Stimulated activated CD8-positive, alpha-beta memory T cell treated with anti-CD3 and anti-CD28 coated beads, Interleukin-7, amount 100 ng/mL, for 48 hours (primary cell): ENCODE measurements at regions not wholly inside any gene's neighbourhood (a gene's known extent, or its start where the extent isn't known, plus 50 kb on each side); places are given as distances from the start of the nearest gene placed in this dataset.

Source experiments
- DNase-seq, 2 donors: peaks; one replicate each; pipeline ENCODE4 v3.0.0-alpha.2; 2020; ENCODE audit warnings: low read depth in 1 of 2; ENCODE audit errors: extremely low read depth in 1 of 2

DNA sequence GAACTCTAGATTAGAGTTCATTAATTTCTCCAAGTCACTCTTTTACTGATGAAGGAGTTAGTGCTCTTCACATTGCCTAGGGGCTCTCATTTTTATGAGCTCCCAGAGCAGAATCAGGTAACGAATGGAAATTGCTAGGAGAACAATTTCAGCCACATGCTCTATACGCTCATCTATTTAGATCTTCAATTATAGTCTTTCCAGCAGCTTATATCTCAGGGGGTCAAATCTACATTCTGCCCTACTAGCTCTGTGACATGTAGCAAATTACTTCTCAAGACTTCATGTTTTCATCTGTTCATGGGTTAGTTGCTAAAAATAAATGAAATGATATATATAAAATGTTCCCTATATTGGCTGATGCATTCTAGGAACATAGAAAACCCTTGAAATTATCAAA lies 183.6 kb downstream of the PLPP3 start:
- no peak for DNase-seq

DNA sequence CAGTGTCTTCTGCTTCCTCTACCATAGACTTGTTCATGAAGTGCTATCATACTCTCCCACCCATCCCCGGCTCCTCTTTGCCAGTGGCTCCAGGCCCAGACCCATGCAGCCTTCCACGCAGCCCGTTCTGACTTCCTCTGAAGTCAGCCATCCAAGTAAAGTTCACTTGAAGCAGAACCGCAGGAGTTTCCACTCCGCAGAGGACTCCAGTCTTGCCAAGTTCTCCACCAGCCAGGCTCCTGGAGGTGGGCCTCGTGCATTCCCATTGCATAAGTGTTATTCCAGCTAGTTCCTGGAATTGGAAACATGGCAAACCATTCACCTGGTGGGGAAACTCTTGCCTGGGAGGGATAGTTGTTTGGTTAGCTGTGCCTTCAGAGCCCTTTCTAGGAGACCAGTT lies 185.1 kb downstream of the PLPP3 start:
- DNase-seq, result no peak

DNA sequence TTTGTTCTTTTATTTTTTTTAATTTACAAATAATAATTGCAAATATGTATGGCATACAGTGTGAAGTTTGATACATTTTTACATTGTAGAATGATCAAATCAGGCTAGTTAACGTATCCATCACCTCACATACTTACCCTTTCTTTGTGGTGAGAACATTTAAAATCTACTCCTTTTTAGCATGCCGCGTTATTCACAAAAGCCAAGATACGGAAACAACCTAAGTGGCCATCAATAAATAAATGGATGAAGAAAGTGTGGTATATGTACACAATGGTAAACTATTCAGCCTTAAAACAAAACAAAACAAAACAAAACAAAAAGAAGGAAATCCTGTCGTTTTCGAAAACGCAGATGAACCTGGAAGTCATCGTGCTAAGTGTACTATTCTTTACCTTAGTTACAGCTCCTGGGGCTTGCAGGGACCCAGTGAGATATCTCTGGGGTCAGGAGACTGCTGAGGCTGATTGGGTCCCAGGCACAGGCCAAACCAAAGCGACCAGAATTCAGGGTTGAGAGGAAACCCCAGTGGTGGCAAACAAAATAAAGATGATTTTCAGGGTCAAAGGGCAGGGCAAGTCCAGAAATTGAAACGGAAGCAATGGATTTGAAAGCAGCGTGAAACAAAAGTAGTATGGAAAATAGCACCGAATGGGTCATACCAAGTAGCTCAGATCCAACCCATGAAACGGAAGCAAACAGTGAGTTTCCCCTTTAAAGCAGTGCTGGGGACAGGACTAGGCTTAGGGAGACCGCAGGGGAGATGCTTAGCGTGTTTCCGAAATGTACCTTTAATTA lies 188.2 kb downstream of the PLPP3 start:
- no peak for DNase-seq

DNA sequence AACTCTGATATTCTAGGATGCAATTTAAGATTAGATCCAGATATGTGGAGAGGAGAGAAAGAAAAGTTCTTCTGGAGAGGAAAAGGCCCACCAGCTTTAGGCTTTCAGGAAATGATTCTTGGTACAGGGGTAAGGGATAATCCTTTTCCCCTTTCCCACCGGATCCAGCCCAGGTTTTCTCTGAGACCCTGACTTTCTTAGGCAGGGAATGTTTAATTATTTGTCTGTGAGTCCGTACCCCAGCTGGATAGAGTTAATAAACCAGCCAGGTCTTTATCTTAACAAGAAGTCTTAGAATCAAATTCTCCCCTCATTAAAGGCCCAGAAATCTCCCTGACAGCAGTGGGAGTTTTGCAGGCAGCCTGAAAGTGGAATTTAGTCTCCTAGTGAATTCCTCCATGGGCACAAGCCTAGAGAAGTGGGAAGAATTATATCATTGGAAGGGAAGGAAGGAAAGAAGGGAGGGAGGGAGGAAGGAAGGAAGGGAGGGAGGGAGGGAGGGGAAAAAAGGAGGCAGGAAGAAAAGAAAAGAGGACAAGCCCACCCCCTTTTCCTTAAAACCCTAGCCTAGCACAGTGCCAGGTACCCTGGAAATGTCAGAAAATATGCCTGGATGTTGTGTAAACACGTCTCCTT lies 189.0 kb downstream of the PLPP3 start:
- no peak for DNase-seq

DNA sequence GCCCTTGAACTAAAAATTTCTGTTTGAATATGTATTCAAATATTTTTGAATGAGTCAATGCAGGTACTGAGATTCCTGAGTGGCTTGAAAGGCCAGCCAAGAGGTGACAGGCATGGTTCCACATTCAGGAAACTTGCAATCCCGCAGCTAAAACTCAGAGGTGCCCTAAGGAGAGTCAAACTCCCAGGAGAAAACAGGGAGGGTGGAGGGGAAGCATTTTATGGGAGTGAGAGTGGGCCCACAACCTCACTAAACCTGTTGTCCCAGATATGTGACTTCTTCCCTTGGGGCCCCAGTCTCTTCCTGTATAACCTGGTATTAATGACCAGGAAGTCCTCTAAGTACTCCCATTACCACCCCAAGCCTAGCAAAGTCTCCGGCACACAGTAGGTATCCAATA lies 189.6 kb downstream of the PLPP3 start:
- no peak for DNase-seq

DNA sequence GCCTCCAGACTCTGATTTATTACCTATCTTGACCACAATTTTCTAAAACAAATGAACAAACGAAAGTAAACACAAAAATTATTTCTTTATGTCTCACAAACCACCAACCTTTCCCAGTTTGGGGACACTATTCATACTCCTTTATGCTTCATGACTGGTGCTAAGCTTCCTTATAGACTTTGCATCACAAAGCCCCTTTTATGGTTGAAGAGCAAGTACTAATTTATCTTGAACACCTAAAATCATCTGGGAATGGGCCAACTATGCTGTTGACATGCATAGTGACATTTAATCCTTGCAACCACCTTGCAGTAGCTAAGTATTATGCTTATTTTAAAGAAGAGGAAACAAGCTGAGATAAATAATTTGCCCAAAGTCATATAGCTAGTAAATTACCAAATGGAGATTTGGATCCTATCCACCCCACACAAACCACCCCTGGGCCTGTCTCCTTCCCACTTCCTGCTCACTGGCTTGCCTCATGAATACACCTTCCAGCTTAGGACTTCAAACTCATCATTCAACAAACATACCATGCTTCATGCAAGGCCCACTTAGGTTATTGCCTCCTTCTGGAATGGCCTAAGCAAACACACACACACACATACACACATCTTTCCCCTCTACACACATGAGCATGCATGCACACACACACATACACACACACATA lies 192.2 kb downstream of the PLPP3 start:
- DNase-seq, result no peak

DNA sequence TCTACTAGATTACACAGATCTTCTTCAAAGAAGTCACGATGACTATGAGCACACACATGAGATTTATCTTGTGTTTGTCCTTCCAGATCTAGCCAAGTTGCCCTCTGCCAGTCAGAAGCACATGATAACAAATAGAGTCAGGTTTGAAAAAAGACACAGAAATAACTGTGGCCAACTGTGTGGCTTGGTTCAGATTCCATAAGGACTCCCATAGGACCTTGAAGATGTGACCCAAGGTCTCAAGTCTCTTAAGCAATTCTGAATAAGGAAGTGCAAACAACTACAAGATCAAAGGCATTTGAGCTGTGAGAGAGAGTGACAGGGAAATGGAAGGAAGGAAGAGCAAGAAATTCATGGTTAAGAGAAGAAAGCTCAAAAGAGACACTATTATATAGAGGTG lies 194.0 kb downstream of the PLPP3 start:
- DNase-seq, result no peak

DNA sequence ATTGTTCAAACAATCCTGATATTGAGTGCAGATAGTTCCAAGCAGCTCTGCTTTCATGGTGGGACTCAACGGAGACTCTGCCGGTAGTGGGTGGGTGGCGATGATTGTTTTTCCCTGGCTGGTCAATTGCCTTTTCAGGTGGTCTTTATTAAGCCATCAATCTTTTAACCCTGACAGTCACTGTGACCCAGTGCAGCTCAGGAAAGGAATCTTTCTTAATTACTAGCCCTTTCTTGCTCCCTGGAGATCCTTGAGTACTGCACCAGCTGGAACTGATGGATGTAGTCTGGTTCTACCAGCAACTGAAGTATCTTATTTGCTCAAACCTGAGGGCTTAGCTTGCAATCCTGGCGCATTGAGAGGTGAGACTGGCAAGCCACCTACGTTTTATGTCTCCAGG lies 196.4 kb downstream of the PLPP3 start:
- no peak for DNase-seq

DNA sequence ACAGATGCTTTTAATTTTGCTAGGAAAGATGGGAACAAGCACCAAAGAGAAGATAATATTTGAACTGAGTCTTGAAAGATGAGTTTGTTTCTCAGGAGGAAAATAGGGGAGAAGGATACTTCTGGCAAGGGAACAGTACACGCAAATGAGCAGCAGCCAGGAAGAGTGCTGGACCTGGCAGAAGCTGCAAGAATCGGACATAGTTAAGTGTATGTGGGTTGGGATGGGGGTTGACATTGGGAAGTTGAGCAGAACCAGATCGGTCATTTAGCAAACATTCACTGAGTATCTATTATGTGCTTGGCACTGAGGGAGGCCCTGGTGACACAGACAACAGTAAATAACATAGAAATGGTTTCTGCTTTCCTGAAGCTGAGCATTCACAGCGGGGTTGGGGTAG lies 198.8 kb downstream of the PLPP3 start:
- DNase-seq, result no peak

DNA sequence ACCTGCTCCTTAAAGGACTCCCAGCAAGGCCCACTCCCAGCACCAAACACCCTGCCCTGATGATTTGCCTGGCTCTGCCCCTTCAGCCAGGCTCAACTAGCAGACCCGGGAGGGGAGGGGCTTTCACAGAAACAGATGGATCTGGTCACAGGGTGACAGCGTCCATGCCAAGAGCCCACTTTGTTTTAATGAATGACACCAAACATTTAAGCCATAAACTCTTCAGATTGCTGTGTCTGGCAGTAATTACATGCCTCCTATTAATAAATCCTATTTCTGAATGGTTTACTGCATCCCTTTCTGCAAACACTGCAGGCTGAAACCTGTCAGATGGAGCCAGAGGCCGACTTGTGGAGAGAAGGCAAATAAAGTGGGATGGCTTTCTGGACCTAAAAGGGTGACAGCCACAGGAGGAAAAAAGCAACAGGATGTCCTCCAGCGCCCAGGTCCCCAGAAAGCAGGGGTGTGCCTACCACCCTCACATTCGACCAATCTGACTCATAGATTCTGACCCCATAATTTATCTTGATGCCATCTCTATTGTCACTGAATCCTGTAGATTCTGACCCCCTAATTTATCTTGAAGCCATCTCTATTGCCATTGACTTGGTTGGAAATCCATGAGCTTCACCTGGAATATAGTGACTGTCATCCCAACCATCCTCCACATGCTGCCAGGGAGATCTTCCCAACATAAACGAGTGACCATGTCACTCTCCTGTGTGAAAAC lies 200.9 kb downstream of the PLPP3 start:
- no peak for DNase-seq

DNA sequence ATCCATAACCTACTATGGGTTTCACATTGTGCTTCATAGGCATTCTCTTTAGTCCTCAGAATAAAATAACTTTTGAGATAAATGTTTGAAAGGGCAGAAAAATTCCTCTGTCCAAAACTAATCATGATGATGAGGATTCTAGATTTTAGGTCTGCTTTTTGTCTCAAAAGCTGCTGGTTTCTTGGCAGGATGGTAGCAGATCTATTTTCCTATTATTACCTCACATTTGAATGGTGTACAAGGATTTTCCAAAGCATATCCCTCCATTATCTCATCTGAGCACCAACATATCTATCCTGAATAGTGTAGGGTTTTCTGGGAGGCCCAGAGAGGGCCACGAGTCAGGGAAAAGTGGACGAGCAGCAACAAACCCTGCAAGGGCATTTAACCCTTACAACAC lies 201.9 kb downstream of the PLPP3 start:
- no peak for DNase-seq

DNA sequence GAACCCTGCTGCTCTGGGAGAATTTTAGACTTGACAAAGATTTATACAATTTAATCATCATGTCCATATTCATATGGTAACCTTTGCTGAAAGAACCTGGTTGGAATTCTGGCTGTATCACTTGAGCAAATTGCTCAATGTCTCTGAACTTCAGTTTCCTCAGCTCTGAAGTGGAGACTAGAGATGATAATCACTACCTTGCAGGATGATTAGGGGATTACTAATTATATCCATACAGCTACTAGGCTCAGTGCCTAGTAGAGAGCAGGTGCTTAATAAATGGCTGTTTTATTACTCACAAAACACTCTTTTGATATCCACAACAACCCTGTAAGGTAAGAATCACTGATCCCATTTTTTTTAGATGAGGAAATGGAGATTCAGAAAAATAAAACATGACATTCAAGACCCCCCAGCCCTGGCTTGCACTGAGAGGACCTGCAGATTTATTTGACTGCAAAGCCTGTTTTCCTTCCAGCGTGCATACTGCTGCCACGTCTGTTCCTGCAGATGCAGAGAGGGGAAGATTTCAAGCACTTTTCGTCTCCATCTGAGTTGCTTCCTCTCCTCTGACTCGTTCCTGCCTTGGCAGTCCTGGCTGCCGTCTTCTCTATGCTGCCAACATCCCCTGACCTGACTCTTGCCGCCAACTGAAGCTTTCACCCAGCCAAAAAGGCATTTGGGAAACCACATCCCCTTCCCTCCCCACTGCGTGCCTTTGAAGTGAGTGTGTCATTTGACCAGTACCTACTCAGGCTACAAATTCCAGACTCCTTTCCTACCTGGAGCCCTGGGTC lies 203.0 kb downstream of the PLPP3 start:
- no peak for DNase-seq

DNA sequence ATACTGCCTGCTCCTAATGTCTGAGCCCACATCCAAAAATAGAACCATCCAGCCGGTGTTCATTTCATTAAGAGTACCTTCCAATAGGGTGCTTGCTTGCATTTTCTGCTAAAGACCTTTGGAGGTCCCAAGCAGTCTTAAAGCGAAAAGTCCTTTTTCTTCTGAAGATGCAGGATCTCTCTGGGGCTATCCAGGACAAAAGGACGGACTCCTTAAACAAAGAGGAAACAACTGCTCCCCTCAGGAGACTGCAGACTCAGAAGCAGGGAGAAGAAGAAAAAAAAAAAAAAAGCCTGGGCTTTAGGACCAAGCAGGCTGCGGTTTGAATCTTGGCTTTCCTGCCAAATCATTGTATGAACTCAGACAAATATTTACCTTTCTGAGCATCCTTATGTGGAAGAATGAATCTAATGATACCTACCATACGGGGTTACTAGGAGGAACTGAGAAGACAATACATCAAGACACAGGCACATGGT lies 204.0 kb downstream of the PLPP3 start:
- DNase-seq, result no peak

DNA sequence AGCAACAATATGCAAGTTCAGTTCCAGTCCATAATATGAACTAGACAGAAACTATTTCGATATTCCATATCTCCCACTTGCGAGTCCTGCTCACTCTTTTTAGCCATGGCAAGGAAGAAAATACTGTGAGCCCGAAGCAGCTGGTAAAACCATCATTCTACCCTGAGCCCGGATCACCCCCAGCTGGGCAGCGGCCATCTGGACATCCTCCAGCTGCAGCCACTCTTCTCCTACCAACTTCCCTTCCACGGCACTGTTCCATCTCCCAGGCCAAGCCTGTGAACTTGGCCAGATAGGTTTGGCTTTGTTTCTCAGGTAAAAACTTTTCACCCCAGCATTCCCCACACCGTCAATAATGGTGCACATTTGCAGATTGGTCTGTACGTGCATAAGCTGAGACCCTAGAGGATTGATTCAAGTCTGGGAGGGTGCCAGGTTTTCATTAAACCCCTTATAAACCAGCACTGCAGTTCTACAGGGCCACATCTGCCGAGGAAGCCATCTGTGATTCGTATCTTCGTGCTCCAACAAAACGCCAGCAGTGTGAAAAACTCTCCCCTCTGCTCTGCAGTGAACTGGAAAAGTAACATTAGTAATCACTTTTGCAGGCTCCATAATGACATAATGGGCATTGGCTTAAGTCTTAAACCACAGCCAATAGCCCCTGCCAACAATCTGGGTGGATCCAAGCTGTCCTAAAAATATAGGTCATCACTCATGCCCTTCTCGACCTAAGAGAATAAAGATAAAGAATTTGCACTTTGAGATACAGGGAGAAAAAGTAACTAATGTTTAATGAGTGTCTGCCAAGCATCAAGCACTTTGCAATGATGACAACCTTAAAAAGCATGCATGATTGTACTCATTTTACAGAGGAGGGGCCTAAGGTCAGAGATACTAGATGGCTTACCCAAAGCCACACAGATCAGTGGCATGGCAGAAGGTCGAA lies 205.1 kb downstream of the PLPP3 start:
- no peak for DNase-seq

DNA sequence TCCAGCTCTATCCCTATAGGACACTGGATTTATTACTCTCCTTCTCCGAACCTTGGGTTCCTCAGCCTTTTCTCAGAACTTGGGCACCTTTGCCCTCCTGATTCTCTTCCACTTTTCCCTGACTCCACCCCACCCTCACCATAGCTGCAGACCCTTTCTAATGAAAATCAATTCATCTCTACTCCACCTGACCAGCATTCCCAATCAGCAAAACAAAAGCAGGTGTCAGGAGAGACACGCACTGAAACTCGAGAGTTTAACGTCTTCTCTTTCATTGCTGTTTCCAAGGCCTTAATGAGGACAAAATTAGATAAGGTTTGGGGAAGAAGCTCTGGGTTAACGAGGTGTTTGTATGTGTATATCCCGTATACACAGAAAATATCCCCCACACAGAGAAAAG lies 208.8 kb downstream of the PLPP3 start:
- DNase-seq, result no peak

DNA sequence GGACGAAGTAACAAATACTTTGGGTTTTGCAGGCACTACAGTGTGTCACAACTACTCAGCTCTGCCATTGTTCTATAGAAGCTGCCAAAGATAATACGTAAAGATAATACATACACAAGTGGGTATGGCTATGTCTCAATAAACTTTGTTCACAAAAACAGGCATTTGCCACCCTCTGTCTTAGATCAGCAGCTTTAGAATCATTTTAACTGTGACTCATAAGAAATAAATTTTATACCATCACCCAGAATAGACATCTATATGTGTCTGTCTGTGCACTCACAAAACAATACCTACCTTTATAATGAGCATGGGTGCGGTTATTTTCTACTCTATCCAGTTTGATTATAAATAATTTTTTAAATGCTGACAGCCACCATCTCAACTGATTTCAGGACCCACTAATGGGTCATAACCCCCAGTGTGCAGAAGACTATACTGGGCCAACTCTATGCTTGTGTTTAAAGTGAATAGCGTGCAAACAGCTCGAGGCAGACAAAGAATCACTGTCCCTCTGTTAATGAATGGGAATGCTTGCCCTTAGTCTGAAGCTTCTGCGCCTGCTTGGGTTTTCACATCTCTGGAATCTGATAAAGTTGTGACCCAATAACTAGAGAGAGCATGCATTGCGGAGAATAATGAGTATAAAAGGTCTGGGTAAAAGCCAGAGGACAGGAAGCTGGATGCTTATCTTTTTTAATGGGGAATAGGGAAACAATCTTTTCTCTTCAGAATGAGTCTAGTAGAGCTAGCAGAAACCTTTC lies 216.2 kb downstream of the PLPP3 start:
- no peak for DNase-seq

DNA sequence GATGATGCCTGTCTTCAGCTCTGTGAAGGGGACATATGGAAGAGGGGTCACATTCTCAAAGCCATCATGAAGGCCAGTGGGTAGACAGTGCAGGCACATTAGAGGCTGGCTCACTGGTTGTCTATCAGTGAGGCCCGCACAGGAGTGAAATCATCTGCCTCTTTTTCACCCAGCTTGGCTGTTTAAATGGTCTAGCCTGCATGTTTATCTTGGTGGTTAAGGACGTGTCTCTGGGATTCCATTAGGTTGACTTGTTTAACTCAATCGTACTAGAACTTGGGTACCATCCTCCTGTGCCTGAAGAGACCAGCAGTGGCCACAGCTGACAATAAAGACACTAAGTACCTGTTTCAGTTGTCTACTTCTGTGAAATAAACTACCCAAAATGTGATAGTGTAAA lies 219.3 kb downstream of the PLPP3 start:
- no peak for DNase-seq

DNA sequence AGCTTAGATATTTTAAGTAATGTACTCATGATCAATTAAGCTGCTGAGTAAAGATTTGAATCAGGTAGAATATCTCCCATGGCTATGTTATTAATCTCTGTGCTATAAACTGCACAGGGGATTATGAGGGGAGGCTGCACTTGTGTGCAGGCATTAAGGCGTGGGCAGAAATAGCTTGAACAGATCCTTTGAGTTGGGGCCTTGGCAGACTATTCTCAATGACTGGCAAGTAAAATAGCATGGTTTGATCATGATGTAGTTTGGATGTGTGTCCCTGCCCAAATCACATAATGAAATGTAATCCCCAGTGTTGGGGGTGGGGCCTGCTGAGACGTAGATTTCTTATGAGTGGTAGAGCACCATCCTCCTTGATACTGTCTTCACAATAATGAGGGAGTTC lies 220.3 kb downstream of the PLPP3 start:
- DNase-seq, result no peak
